CD8-positive, alpha-beta memory T cell (primary cell): ENCODE measurements at regions not wholly inside any gene's neighbourhood (a gene's known extent, or its start where the extent isn't known, plus 50 kb on each side); places are given as distances from the start of the nearest gene placed in this dataset.
"Not testable (repeated sequence)": the region's sequence is repeated elsewhere in the genome, so short reads cannot be mapped to it uniquely, and the experiment has no call there.

ENCODE experiments used
- CTCF ChIA-PET: fragments of 350-600 bp; sonication (Branson Sonifier 250); formaldehyde crosslinking; loops from one replicate; lab custom pipeline; 2021; ENCODE audit warnings: antibody characterized with exemption; lab: Charles Lee
- POLR2A ChIA-PET: fragments of 350-600 bp; sonication (Branson Sonifier 250); formaldehyde crosslinking; loops from one replicate; lab custom pipeline; 2021; ENCODE audit warnings: antibody characterized with exemption; lab: Charles Lee
- DNase-seq, 5 donors: peaks; one replicate each; pipeline versions ENCODE4 v3.0.0 to v3.0.0-alpha.2; 2020 to 2022; ENCODE audit warnings: mixed read lengths in 1 of 5
- H3K27ac ChIP-seq: one replicate; pipeline ENCODE4 v1.7.0; 2013; ENCODE audit warnings: low read depth, mild to moderate bottlenecking, low read length, moderate library complexity
- H3K27me3 ChIP-seq: 2 replicates; pipeline ENCODE4 v1.7.0; 2013; ENCODE audit warnings: low read length, mild to moderate bottlenecking; ENCODE audit not compliant: insufficient read depth, poor library complexity, severe bottlenecking
- H3K36me3 ChIP-seq: 2 replicates; pipeline ENCODE4 v1.7.0; 2013; ENCODE audit warnings: mild to moderate bottlenecking, low read length, moderate library complexity; ENCODE audit not compliant: insufficient read depth
- H3K4me1 ChIP-seq: 2 replicates; pipeline ENCODE4 v1.7.0; 2013; ENCODE audit warnings: mild to moderate bottlenecking, low read length, moderate library complexity; ENCODE audit not compliant: insufficient read depth
- H3K4me3 ChIP-seq: 2 replicates; pipeline ENCODE4 v1.7.0; 2013; ENCODE audit warnings: mild to moderate bottlenecking, low read length
- H3K9me3 ChIP-seq: 2 replicates; pipeline ENCODE4 v1.7.0; 2013; ENCODE audit warnings: mild to moderate bottlenecking, low read length
- H3K27ac Mint-ChIP-seq, 8 donors: one replicate each; pipeline ENCODE4 v1.8.0; 2020 to 2021; ENCODE audit warnings: mixed read lengths in 8 of 8, mild to moderate bottlenecking in 6 of 8, inconsistent platforms in 3 of 8, moderate library complexity in 3 of 8
- H3K27me3 Mint-ChIP-seq, 2 donors: one replicate each; pipeline ENCODE4 v1.8.0; 2020 to 2021; ENCODE audit warnings: mixed read lengths in 2 of 2, mild to moderate bottlenecking in 1 of 2, moderate library complexity in 1 of 2
- H3K36me3 Mint-ChIP-seq, 3 donors: one replicate each; pipeline ENCODE4 v1.8.0; 2020 to 2021; ENCODE audit warnings: mixed read lengths in 3 of 3, inconsistent platforms in 1 of 3, mild to moderate bottlenecking in 1 of 3
- H3K4me1 Mint-ChIP-seq, 3 donors: one replicate each; pipeline ENCODE4 v1.8.0; 2020 to 2021; ENCODE audit warnings: mixed read lengths in 3 of 3, inconsistent platforms in 1 of 3, mild to moderate bottlenecking in 1 of 3
- H3K4me3 Mint-ChIP-seq, 7 donors: one replicate each; pipeline ENCODE4 v1.8.0; 2020 to 2021; ENCODE audit warnings: mixed read lengths in 7 of 7, mild to moderate bottlenecking in 6 of 7, moderate library complexity in 4 of 7, inconsistent platforms in 2 of 7
- H3K9me3 Mint-ChIP-seq, 5 donors: one replicate each; pipeline ENCODE4 v1.8.0; 2020 to 2022; ENCODE audit warnings: mixed read lengths in 5 of 5, mild to moderate bottlenecking in 3 of 5, moderate library complexity in 2 of 5, inconsistent platforms in 1 of 5

DNA sequence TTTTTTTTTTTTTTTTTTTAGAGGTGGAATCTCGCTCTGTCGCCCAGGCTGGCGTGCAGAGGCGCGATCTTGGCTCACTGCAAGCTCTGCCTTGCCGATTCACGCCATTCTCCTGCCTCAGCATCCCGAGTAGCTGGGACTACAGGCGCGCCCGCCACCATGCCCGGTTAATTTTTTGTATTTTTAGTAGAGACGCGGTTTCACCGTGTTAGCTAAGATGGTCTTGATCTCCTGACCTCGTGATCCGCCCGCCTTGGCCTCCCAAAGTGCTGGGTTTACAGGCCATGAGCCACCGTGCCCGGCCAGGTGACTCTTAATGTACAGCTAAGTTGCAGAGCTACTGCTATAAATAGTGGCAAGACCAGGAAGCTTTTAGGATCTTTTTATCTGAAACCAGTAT lies 434.9 kb upstream of the MEF2C start:
- H3K36me3 Mint-ChIP-seq, H3K9me3 Mint-ChIP-seq, H3K36me3 ChIP-seq, H3K9me3 ChIP-seq, H3K27ac ChIP-seq, H3K4me1 Mint-ChIP-seq, H3K4me1 ChIP-seq, POLR2A ChIA-PET, H3K27ac Mint-ChIP-seq, H3K4me3 Mint-ChIP-seq, H3K27me3 Mint-ChIP-seq, CTCF ChIA-PET, DNase-seq, H3K4me3 ChIP-seq, H3K27me3 ChIP-seq: not testable (repeated sequence)

GRCh38 chr5:89315286-89316100 lies 432.5 kb upstream of the MEF2C start:
- H3K9me3 Mint-ChIP-seq, result peaks cover 0 to 8% (median 4%) of the 10 kb centered on the region in 5 donors
- ChIA-PET CTCF (no interaction called here), POLR2A (no interaction called here)
- Histone ChIP-seq H3K27ac (no peak overlapping the region), H3K36me3 (no peaks in the 10 kb centered on the region), H3K27me3 (no peaks in the 10 kb centered on the region), H3K4me1 (no peaks in the 10 kb centered on the region), H3K9me3 (no peaks in the 10 kb centered on the region), H3K4me3 (no peak overlapping the region)
- no peak overlapping the region for H3K27ac Mint-ChIP-seq
- no peak overlapping the region for H3K4me3 Mint-ChIP-seq
- DNase-seq, result no peak
- H3K4me1 Mint-ChIP-seq, result no peaks in the 10 kb centered on the region
- no peaks in the 10 kb centered on the region for H3K36me3 Mint-ChIP-seq
- no peaks in the 10 kb centered on the region for H3K27me3 Mint-ChIP-seq

DNA sequence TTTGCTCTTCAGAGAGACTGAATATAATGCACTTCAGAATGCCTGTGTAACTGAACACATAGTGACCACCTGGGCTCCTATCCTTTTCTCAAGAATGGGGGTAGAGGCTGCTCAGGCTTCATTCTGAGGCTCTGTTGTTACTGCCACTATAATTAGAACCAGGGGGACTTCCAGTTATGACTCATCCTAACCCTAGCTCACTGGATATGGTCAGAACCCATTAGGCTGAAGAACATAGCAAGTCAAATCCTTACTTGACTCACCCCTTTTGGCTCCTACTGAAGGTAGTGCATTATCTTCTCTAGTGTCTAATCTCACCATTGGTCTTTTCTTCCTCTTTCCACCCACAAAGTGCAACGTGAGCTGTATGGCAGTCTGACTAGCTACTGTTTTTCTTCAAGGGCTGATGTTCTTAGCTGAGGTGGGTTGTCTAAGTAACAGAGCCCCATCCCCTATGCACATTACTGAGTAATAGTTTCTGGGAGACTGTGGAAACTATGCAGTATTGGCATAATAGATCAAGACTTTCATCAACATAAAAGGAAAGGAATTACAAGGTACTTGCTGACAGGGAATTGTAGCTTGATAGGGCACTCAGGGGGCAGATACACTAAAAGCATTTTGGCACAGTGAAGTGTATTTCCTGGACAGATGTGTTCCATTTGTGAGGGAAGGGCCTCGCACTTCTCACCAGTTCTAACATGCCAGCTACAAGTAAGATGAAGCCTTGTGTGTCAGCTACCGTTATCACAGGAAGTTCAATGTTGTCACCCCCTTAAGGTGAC lies 431.0 kb upstream of the MEF2C start:
- H3K36me3 ChIP-seq, result no peaks in the 10 kb centered on the region
- Mint-ChIP-seq H3K27me3 (no peaks in the 10 kb centered on the region), H3K36me3 (no peaks in the 10 kb centered on the region), H3K4me1 (no peaks in the 10 kb centered on the region), H3K4me3 (no peak overlapping the region), H3K9me3 (peaks cover 0 to 6% (median 4%) of the 10 kb centered on the region in 5 donors), H3K27ac (no peak overlapping the region)
- H3K4me1 ChIP-seq, result no peaks in the 10 kb centered on the region
- no peak overlapping the region for H3K27ac ChIP-seq
- H3K4me3 ChIP-seq, result no peak overlapping the region
- ChIA-PET POLR2A (no interaction called here), CTCF (no interaction called here)
- DNase-seq, result no peak
- H3K9me3 ChIP-seq, result no peaks in the 10 kb centered on the region
- H3K27me3 ChIP-seq, result no peaks in the 10 kb centered on the region

DNA sequence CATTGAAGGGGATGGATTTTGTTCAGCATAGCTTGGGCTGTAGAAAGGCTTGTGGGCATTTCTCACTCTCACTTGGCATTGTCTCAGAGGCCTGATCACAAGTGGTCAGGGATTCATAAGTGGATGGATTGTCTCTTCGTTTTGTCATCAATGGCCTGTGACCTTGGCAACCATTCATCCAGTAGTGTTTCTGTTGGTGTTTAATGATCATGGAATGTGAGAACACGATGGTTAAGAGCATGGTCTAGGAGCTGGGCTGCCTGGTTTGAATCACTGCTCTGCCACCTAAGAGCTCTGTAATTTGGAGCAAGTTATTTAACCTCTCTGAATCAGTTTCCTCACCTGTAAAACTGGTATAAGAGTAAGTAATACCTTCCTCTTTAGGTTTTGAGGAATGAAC lies 430.1 kb upstream of the MEF2C start:
- H3K27ac Mint-ChIP-seq, result no peak overlapping the region
- Histone ChIP-seq H3K27ac (no peak overlapping the region), H3K4me3 (no peak overlapping the region), H3K4me1 (no peaks in the 10 kb centered on the region), H3K36me3 (no peaks in the 10 kb centered on the region), H3K27me3 (no peaks in the 10 kb centered on the region), H3K9me3 (no peaks in the 10 kb centered on the region)
- no peaks in the 10 kb centered on the region for H3K36me3 Mint-ChIP-seq
- H3K4me1 Mint-ChIP-seq, result no peaks in the 10 kb centered on the region
- no peaks in the 10 kb centered on the region for H3K27me3 Mint-ChIP-seq
- POLR2A ChIA-PET, result no interaction called here
- H3K9me3 Mint-ChIP-seq, result peaks cover 0 to 4% (median 4%) of the 10 kb centered on the region in 5 donors
- CTCF ChIA-PET, result no interaction called here
- no peak for DNase-seq
- H3K4me3 Mint-ChIP-seq, result no peak overlapping the region

DNA sequence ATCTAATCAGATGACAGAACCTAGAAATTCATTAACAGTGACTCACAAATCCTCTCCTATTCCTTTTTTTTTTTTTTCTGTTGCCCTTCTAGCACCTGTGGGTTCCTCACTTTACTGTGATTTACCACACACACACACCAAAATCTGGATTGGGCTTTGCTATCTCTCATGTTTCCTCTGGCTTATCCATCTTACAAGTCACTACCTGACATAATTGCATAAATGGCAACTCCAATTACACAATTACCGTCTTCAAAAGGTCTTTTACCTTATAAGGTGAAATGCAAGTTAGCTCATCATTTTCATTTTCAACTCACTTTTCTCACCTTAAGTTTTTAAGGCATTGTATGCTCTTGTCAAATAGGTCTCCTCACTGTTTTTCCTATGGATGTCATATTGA lies 426.3 kb upstream of the MEF2C start:
- Histone ChIP-seq H3K4me1 (no peaks in the 10 kb centered on the region), H3K9me3 (no peaks in the 10 kb centered on the region), H3K27me3 (no peaks in the 10 kb centered on the region), H3K27ac (no peak overlapping the region), H3K36me3 (no peaks in the 10 kb centered on the region), H3K4me3 (no peak overlapping the region)
- no peak for DNase-seq
- no peak overlapping the region for H3K4me3 Mint-ChIP-seq
- peaks cover 0 to 5% (median 0%) of the 10 kb centered on the region in 5 donors for H3K9me3 Mint-ChIP-seq
- CTCF ChIA-PET, result no interaction called here
- H3K27ac Mint-ChIP-seq, result no peak overlapping the region
- POLR2A ChIA-PET, result no interaction called here
- H3K27me3 Mint-ChIP-seq, result no peaks in the 10 kb centered on the region
- no peaks in the 10 kb centered on the region for H3K4me1 Mint-ChIP-seq
- H3K36me3 Mint-ChIP-seq, result peaks cover 0 to 1% (median 0%) of the 10 kb centered on the region in 3 donors

GRCh38 chr5:89308606-89309040 lies 425.6 kb upstream of the MEF2C start:
- no peak for DNase-seq
- no peaks in the 10 kb centered on the region for H3K9me3 ChIP-seq
- no peaks in the 10 kb centered on the region for H3K4me1 ChIP-seq
- no peak overlapping the region for H3K27ac ChIP-seq
- H3K27me3 Mint-ChIP-seq, result no peaks in the 10 kb centered on the region
- H3K4me3 Mint-ChIP-seq, result no peak overlapping the region
- H3K4me1 Mint-ChIP-seq, result no peaks in the 10 kb centered on the region
- peaks cover 0 to 5% (median 0%) of the 10 kb centered on the region in 5 donors for H3K9me3 Mint-ChIP-seq
- H3K36me3 Mint-ChIP-seq, result peaks cover 0 to 1% (median 0%) of the 10 kb centered on the region in 3 donors
- H3K36me3 ChIP-seq, result no peaks in the 10 kb centered on the region
- no peak overlapping the region for H3K27ac Mint-ChIP-seq
- H3K4me3 ChIP-seq, result no peak overlapping the region
- H3K27me3 ChIP-seq, result no peaks in the 10 kb centered on the region
- ChIA-PET POLR2A (no interaction called here), CTCF (no interaction called here)

DNA sequence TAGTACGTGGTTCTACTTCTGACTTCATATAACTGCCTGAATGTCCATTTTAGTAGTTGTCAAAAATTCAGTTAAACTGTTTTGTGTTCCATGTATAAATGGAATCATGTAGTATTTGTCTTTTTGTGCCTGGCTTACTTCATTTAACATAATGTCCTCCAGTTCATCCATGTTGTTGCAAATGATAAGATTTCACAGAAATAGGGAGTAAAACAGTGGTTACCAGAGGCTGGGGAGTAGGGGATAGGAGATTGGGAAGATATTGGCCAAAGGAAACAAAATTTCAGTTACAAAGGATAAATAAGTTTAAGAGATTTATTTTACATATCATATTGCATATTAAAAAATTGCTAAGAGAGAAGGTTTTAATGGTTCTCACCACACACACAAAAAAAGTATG lies 425.0 kb upstream of the MEF2C start:
- no peak overlapping the region for H3K27ac Mint-ChIP-seq
- peaks cover 0 to 5% (median 0%) of the 10 kb centered on the region in 5 donors for H3K9me3 Mint-ChIP-seq
- H3K27me3 Mint-ChIP-seq, result no peaks in the 10 kb centered on the region
- no peaks in the 10 kb centered on the region for H3K9me3 ChIP-seq
- DNase-seq, result no peak
- no peak overlapping the region for H3K4me3 ChIP-seq
- peaks cover 0 to 1% (median 0%) of the 10 kb centered on the region in 3 donors for H3K36me3 Mint-ChIP-seq
- no peaks in the 10 kb centered on the region for H3K4me1 Mint-ChIP-seq
- no peaks in the 10 kb centered on the region for H3K27me3 ChIP-seq
- no peaks in the 10 kb centered on the region for H3K36me3 ChIP-seq
- CTCF ChIA-PET, result no interaction called here
- no peaks in the 10 kb centered on the region for H3K4me1 ChIP-seq
- no peak overlapping the region for H3K4me3 Mint-ChIP-seq
- POLR2A ChIA-PET, result no interaction called here
- H3K27ac ChIP-seq, result no peak overlapping the region

DNA sequence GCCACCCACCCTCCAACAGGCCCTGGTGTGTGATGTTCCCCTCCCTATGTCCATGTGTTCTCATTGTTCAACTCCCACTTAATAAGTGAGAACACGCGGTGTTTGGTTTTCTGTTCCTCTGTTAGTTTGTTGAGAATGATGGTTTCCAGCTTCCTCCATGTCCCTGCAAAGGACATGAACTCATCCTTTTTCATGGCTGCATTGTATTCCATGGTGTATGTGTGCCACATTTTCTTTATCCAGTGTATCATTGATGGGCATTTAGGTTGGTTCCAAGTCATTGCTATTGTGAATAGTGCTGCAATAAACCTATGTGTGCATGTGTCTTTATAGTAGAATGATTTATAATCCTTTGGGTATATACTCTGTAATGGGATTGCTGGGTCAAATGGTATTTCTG lies 424.2 kb upstream of the MEF2C start:
- H3K4me1 ChIP-seq, H3K4me3 Mint-ChIP-seq, H3K27ac Mint-ChIP-seq, H3K27me3 Mint-ChIP-seq, DNase-seq, POLR2A ChIA-PET, H3K4me3 ChIP-seq, H3K36me3 Mint-ChIP-seq, CTCF ChIA-PET, H3K9me3 ChIP-seq, H3K27me3 ChIP-seq, H3K27ac ChIP-seq, H3K4me1 Mint-ChIP-seq, H3K9me3 Mint-ChIP-seq, H3K36me3 ChIP-seq: not testable (repeated sequence)
